IMR-90 (cell line): ENCODE measurements at regions not wholly inside any gene's neighbourhood (a gene's known extent, or its start where the extent isn't known, plus 50 kb on each side); places are given as distances from the start of the nearest gene placed in this dataset.

Experiments
- ATAC-seq: fragments of 200-7000 bp; cut with Tn5 transposase; 2 replicates; pipeline ENCODE4 v1.9.1; 2020; ENCODE audit warnings: low read depth, mild to moderate bottlenecking, moderate library complexity
- BruUV-seq: library from RNA; stranded (reverse); fragments of 400-500 nt; replicated peaks from 2 replicates; lab custom pipeline; 2021; lab: Mats Ljungman, UMichigan
- CTCF ChIA-PET: fragments of 300-600 bp; formaldehyde crosslinking; extraction: SDS; loops from one replicate; lab custom pipeline; 2021; ENCODE audit warnings: antibody characterized with exemption; lab: Yijun Ruan, JAX
- POLR2A ChIA-PET: fragments of 300-600 bp; sonication (Branson Sonifier 250); formaldehyde crosslinking; loops from one replicate; lab custom pipeline; 2022; ENCODE audit warnings: antibody characterized with exemption; ENCODE audit not compliant: unreplicated experiment; lab: Charles Lee
- DNase-seq: peaks from one replicate; pipeline ENCODE4 v3.0.0; 2013
- H2AFZ ChIP-seq: replicated peaks from 2 replicates; pipeline ENCODE3; 2013; ENCODE audit warnings: low read length, mild to moderate bottlenecking; ENCODE audit not compliant: poor library complexity
- H2AK5ac ChIP-seq: 2 replicates; pipeline ENCODE4 v1.6.1; 2013; ENCODE audit warnings: low read depth, low read length, inconsistent platforms
- H2AK9ac ChIP-seq: replicated peaks from 2 replicates; pipeline ENCODE3; 2013; ENCODE audit warnings: mild to moderate bottlenecking, low read depth, low read length, moderate library complexity; ENCODE audit not compliant: poor library complexity
- H2BK120ac ChIP-seq: 2 replicates; pipeline ENCODE4 v1.6.1; 2013; ENCODE audit warnings: low read depth, low read length, inconsistent platforms
- H2BK15ac ChIP-seq: 3 replicates; pipeline ENCODE4 v1.6.1; 2013; ENCODE audit warnings: low read depth, low read length, inconsistent platforms
- H2BK20ac ChIP-seq: 2 replicates; pipeline ENCODE4 v1.6.1; 2013; ENCODE audit warnings: low read depth, mild to moderate bottlenecking, inconsistent platforms, low read length, moderate library complexity
- H2BK5ac ChIP-seq: 2 replicates; pipeline ENCODE4 v1.6.1; 2013; ENCODE audit warnings: mild to moderate bottlenecking, low read depth, low read length, inconsistent platforms; ENCODE audit not compliant: poor library complexity, severe bottlenecking
- H3K14ac ChIP-seq: replicated peaks from 2 replicates; pipeline ENCODE4 v1.6.1; 2013; ENCODE audit warnings: low read depth, low read length, inconsistent platforms
- H3K18ac ChIP-seq: 2 replicates; pipeline ENCODE4 v1.6.1; 2013; ENCODE audit warnings: low read depth, low read length, control low read depth
- H3K23ac ChIP-seq: 2 replicates; pipeline ENCODE4 v1.6.1; 2013; ENCODE audit warnings: low read depth, low read length, inconsistent platforms
- H3K27ac ChIP-seq: 2 replicates; pipeline ENCODE4 v1.5.1; 2013; ENCODE audit warnings: mild to moderate bottlenecking, control low read depth, low read length; ENCODE audit not compliant: insufficient read depth
- H3K27me3 ChIP-seq: 2 replicates; pipeline ENCODE4 v1.6.1; 2013; ENCODE audit warnings: low read length; ENCODE audit not compliant: control insufficient read depth, insufficient read depth
- H3K36me3 ChIP-seq: 2 replicates; pipeline ENCODE4 v1.6.1; 2013; ENCODE audit warnings: low read length, mixed read lengths; ENCODE audit not compliant: control insufficient read depth, insufficient read depth
- H3K4ac ChIP-seq: 2 replicates; pipeline ENCODE4 v1.6.1; 2013; ENCODE audit warnings: low read depth, low read length, inconsistent platforms
- H3K4me1 ChIP-seq: 2 replicates; pipeline ENCODE4 v1.6.1; 2013; ENCODE audit warnings: low read length, mixed read lengths; ENCODE audit not compliant: control insufficient read depth, insufficient read depth
- H3K4me2 ChIP-seq: 2 replicates; pipeline ENCODE4 v1.6.1; 2013; ENCODE audit warnings: low read depth, mild to moderate bottlenecking, control low read depth, low read length, moderate library complexity
- H3K4me3 ChIP-seq: 2 replicates; pipeline ENCODE4 v1.5.1; 2013; ENCODE audit warnings: low read depth, mild to moderate bottlenecking, control low read depth, low read length, moderate library complexity; ENCODE audit not compliant: insufficient read depth
- H3K56ac ChIP-seq: 2 replicates; pipeline ENCODE4 v1.6.1; 2013; ENCODE audit warnings: low read length, inconsistent platforms; ENCODE audit not compliant: insufficient read depth; ENCODE audit errors: extremely low read depth
- H3K79me1 ChIP-seq, 2 experiments: 2 replicates each; pipeline ENCODE4 v1.6.1; 2013; ENCODE audit warnings: low read length in 2 of 2, inconsistent platforms in 1 of 2, low read depth in 1 of 2
- H3K9ac ChIP-seq: 2 replicates; pipeline ENCODE4 v1.6.1; 2013; ENCODE audit warnings: low read depth, low read length, control low read depth
- H3K9me1 ChIP-seq: 2 replicates; pipeline ENCODE4 v1.6.1; 2013; ENCODE audit warnings: low read length, inconsistent platforms; ENCODE audit not compliant: insufficient read depth
- H3K9me3 ChIP-seq: 2 replicates; pipeline ENCODE4 v1.6.1; 2013; ENCODE audit warnings: low read length; ENCODE audit not compliant: control insufficient read depth, insufficient read depth
- H4K20me1 ChIP-seq: 2 replicates; pipeline ENCODE4 v1.6.1; 2013; ENCODE audit warnings: low read length, inconsistent platforms; ENCODE audit not compliant: insufficient read depth
- H4K5ac ChIP-seq: 2 replicates; pipeline ENCODE4 v1.6.1; 2013; ENCODE audit warnings: mild to moderate bottlenecking, low read depth, low read length, control low read depth
- H4K8ac ChIP-seq, 2 experiments: 2 replicates each; pipeline ENCODE4 v1.6.1; 2013; ENCODE audit warnings: low read depth in 2 of 2, low read length in 2 of 2, control low read depth in 1 of 2, inconsistent platforms in 1 of 2
- H4K91ac ChIP-seq: 2 replicates; pipeline ENCODE4 v1.6.1; 2013; ENCODE audit warnings: low read depth, low read length, inconsistent platforms; ENCODE audit not compliant: insufficient read depth
- BHLHE40 ChIP-seq: fragments of 150-350 bp; IDR thresholded peaks from 2 replicates; pipeline ENCODE4 v1.6.1; 2016; ENCODE audit warnings: mild to moderate bottlenecking, low read depth, low read length
- CEBPB ChIP-seq: IDR thresholded peaks from 2 replicates; pipeline ENCODE4 v1.6.1; 2012; ENCODE audit warnings: low read depth, low read length, improper control_type of control experiment
- CHD1 ChIP-seq: IDR thresholded peaks from 2 replicates; pipeline ENCODE4 v1.6.1; 2012; ENCODE audit warnings: low read depth, low read length, improper control_type of control experiment
- FOS ChIP-seq: fragments of 150-350 bp; IDR thresholded peaks from 2 replicates; pipeline ENCODE4 v1.6.1; 2016; ENCODE audit warnings: low read depth, low read length
- MAFK ChIP-seq: IDR thresholded peaks from 2 replicates; pipeline ENCODE4 v1.6.1; 2012; ENCODE audit warnings: low read depth, low read length, improper control_type of control experiment
- MAZ ChIP-seq: IDR thresholded peaks from 2 replicates; pipeline ENCODE4 v1.6.1; 2012; ENCODE audit warnings: low read depth, mild to moderate bottlenecking, low read length, improper control_type of control experiment, moderate library complexity, borderline replicate concordance
- MXI1 ChIP-seq: IDR thresholded peaks from 2 replicates; pipeline ENCODE4 v1.6.1; 2012; ENCODE audit warnings: low read depth, mild to moderate bottlenecking, low read length, moderate library complexity, borderline replicate concordance
- NFE2L2 ChIP-seq: fragments of 150-350 bp; IDR thresholded peaks from 2 replicates; pipeline ENCODE4 v1.6.1; 2016; ENCODE audit warnings: low read depth, mild to moderate bottlenecking, low read length
- POLR2A ChIP-seq: IDR thresholded peaks from 2 replicates; pipeline ENCODE4 v1.6.1; 2012; ENCODE audit warnings: mild to moderate bottlenecking, low read depth, low read length
- RAD21 ChIP-seq: IDR thresholded peaks from 2 replicates; pipeline ENCODE4 v1.6.1; 2012; ENCODE audit warnings: low read length, improper control_type of control experiment
- RCOR1 ChIP-seq: IDR thresholded peaks from 2 replicates; pipeline ENCODE4 v1.6.1; 2012; ENCODE audit warnings: mild to moderate bottlenecking, low read length, improper control_type of control experiment; ENCODE audit not compliant: insufficient replicate concordance
- RFX5 ChIP-seq: IDR thresholded peaks from 2 replicates; pipeline ENCODE4 v1.8.0; 2012; ENCODE audit warnings: low read depth, mild to moderate bottlenecking, low read length, moderate library complexity
- SMC3 ChIP-seq: fragments of 150-350 bp; IDR thresholded peaks from 2 replicates; pipeline ENCODE4 v1.6.1; 2016; ENCODE audit warnings: low read depth, mild to moderate bottlenecking, antibody characterized with exemption, low read length, moderate library complexity
- WGBS, 2 experiments: methylation state at CpG; one replicate each; pipeline versions ENCODE4 v1.1.5 to v1.1.7; 2013; ENCODE audit warnings: missing lambda C conversion rate in 2 of 2; ENCODE audit not compliant: insufficient read length in 1 of 2; ENCODE audit errors: extremely low coverage in 2 of 2; 5-methylcytosine and 5-hydroxymethylcytosine counted together
- dilution Hi-C: fragments of 300-500 bp; cut with HindIII; formaldehyde crosslinking; loops from one replicate; pipeline ENCODE4 v1.14.3; 2018; ENCODE audit warnings: low sequenced_read_pairs; ENCODE audit not compliant: unreplicated experiment
- in situ Hi-C: fragments of 300-500 bp; cut with MboI; formaldehyde crosslinking; loops from 3 replicates; pipeline ENCODE4 v1.14.3; 2019; ENCODE audit warnings: low sequenced_read_pairs, inconsistent platforms, mixed read lengths
- intact Hi-C: fragments of 100-400 bp; cut with micrococcal nuclease; formaldehyde crosslinking; loops from 2 replicates; pipeline ENCODE4 v1.10.0; 2022
- TF ChIP-seq, protein P1 (sequence below): conservative IDR thresholded peaks from 2 replicates; pipeline ENCODE4 v1.5.1; 2012; ENCODE audit warnings: mild to moderate bottlenecking, low read depth, low read length, improper control_type of control experiment
- TF ChIP-seq, protein P2 (sequence below): fragments of 150-350 bp; IDR thresholded peaks from 2 replicates; pipeline ENCODE4 v1.6.1; 2017; ENCODE audit warnings: mild to moderate bottlenecking, antibody characterized with exemption, low read length, low read depth
- TF ChIP-seq, protein P3 (sequence below): fragments of 150-350 bp; IDR thresholded peaks from 2 replicates; pipeline ENCODE4 v1.6.1; 2016; ENCODE audit warnings: low read depth, mild to moderate bottlenecking, low read length, moderate library complexity, borderline replicate concordance

DNA sequence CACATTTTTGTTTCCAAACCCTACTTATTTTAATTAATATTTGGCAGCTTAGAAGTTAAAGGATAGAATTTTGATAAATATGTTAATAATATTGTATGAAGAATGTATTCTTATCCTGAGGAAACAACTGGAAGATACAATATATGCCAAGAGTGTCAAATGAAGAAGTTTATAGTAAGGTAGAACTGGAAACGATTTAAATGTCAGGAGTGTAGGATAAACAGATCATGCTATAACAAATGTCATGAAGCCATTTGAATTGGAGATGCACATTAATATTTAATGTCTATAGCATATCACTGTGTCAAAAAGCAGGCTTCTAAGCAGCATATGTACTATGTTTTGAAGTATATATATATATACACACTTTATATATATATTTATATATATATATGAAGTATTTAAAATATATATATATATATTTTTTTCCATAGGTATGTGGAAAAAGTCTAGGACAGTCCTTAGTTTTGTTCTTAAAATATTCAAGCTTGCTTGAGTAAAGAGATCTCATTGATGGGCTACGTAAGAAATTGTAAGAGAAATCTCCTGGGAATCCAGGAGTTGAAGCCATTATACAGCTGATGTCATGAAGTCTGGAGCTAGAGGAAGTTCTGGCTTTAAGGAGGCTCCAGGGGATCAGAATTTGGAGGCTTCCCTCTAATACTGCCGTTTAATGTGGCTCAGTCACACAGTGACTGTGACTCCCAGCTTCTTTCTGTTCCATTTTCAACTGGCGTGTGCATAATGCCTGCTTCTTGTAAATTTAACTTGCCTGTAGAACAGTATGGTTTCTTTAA lies 79.9 kb upstream of the MYCBP2 start:
- CTCF ChIA-PET, result no interaction called here

More for the DNA sequence above, 79.9 kb upstream of the MYCBP2 start:
- H3K23ac ChIP-seq, result no peak overlapping the region
- no peak overlapping the region for H3K4me3 ChIP-seq
- no peaks in the 10 kb centered on the region for H3K4me1 ChIP-seq
- intact Hi-C loops (no loop called here), dilution Hi-C loops (no loop called here), in situ Hi-C loops (no loop called here)
- H4K8ac ChIP-seq, result no peak overlapping the region
- H3K27ac ChIP-seq, result no peak overlapping the region
- H3K56ac ChIP-seq, result no peak overlapping the region
- TF ChIP-seq RFX5, result no peak
- no peak for TF ChIP-seq BHLHE40
- no peak for TF ChIP-seq MXI1
- no peak for TF ChIP-seq CHD1
- no peak for TF ChIP-seq SMC3
- TF ChIP-seq NFE2L2, result no peak
- no peak for TF ChIP-seq MAZ
- TF ChIP-seq, protein P1, sequence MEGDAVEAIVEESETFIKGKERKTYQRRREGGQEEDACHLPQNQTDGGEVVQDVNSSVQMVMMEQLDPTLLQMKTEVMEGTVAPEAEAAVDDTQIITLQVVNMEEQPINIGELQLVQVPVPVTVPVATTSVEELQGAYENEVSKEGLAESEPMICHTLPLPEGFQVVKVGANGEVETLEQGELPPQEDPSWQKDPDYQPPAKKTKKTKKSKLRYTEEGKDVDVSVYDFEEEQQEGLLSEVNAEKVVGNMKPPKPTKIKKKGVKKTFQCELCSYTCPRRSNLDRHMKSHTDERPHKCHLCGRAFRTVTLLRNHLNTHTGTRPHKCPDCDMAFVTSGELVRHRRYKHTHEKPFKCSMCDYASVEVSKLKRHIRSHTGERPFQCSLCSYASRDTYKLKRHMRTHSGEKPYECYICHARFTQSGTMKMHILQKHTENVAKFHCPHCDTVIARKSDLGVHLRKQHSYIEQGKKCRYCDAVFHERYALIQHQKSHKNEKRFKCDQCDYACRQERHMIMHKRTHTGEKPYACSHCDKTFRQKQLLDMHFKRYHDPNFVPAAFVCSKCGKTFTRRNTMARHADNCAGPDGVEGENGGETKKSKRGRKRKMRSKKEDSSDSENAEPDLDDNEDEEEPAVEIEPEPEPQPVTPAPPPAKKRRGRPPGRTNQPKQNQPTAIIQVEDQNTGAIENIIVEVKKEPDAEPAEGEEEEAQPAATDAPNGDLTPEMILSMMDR, result no peak
- no peak for TF ChIP-seq FOS
- no peak for TF ChIP-seq CEBPB
- TF ChIP-seq MAFK, result no peak
- TF ChIP-seq, protein P2, sequence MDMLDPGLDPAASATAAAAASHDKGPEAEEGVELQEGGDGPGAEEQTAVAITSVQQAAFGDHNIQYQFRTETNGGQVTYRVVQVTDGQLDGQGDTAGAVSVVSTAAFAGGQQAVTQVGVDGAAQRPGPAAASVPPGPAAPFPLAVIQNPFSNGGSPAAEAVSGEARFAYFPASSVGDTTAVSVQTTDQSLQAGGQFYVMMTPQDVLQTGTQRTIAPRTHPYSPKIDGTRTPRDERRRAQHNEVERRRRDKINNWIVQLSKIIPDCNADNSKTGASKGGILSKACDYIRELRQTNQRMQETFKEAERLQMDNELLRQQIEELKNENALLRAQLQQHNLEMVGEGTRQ, result no peak
- TF ChIP-seq POLR2A, result no peak
- TF ChIP-seq, protein P3, sequence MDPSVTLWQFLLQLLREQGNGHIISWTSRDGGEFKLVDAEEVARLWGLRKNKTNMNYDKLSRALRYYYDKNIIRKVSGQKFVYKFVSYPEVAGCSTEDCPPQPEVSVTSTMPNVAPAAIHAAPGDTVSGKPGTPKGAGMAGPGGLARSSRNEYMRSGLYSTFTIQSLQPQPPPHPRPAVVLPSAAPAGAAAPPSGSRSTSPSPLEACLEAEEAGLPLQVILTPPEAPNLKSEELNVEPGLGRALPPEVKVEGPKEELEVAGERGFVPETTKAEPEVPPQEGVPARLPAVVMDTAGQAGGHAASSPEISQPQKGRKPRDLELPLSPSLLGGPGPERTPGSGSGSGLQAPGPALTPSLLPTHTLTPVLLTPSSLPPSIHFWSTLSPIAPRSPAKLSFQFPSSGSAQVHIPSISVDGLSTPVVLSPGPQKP, result no peak
- TF ChIP-seq RAD21, result no peak
- TF ChIP-seq RCOR1, result no peak
- H3K9me3 ChIP-seq, result no peaks in the 10 kb centered on the region
- no peak overlapping the region for H2AK5ac ChIP-seq
- H4K5ac ChIP-seq, result no peak overlapping the region
- H3K27me3 ChIP-seq, result no peaks in the 10 kb centered on the region; the same call in 1 of the 2 replicates
- ATAC-seq, result no peak
- no peak overlapping the region for H2AFZ ChIP-seq
- H2BK20ac ChIP-seq, result no peak overlapping the region
- no peak overlapping the region for H3K18ac ChIP-seq
- H2BK15ac ChIP-seq, result no peak overlapping the region
- no peak overlapping the region for H3K9ac ChIP-seq
- H3K36me3 ChIP-seq, result no peaks in the 10 kb centered on the region
- no peak overlapping the region for H3K14ac ChIP-seq
- WGBS, 2 experiments, result no CpG with 5 or more reads among the region's 4 CpGs
- no peak for DNase-seq
- no TSS peak for BruUV-seq
- no peak overlapping the region for H3K4ac ChIP-seq
- no peaks in the 10 kb centered on the region for H4K20me1 ChIP-seq
- H4K91ac ChIP-seq, result no peak overlapping the region
- no peaks in the 10 kb centered on the region for H3K79me1 ChIP-seq
- H2BK5ac ChIP-seq, result no peak overlapping the region
- no peak overlapping the region for H2BK120ac ChIP-seq
- POLR2A ChIA-PET, result no interaction called here
- H2AK9ac ChIP-seq, result no peak overlapping the region
- no peaks in the 10 kb centered on the region for H3K9me1 ChIP-seq
- no peak overlapping the region for H3K4me2 ChIP-seq
